GM23338 (cell line): ENCODE measurements at regions not wholly inside any gene's neighbourhood (a gene's known extent, or its start where the extent isn't known, plus 50 kb on each side); places are given as distances from the start of the nearest gene placed in this dataset.

Experiments used
- ATAC-seq: fragments of 200-7000 bp; cut with Tn5 transposase; 3 replicates; pipeline ENCODE4 v1.9.1; 2020
- DNase-seq: peaks from one replicate; pipeline ENCODE4 v3.0.0-alpha.2; 2015; ENCODE audit warnings: low spot score
- H2AFZ ChIP-seq: fragments of 200-600 bp; sonication (generic); 2 replicates; pipeline ENCODE4 v1.8.0; 2016; ENCODE audit warnings: antibody characterized with exemption, mild to moderate bottlenecking, moderate library complexity
- H3F3A ChIP-seq: fragments of 200-600 bp; sonication (generic); replicated peaks from 2 replicates; pipeline ENCODE4 v1.8.0; 2017; ENCODE audit warnings: antibody characterized with exemption, mixed run types, low read depth
- H3K27ac ChIP-seq: fragments of 200-600 bp; sonication (generic); 2 replicates; pipeline ENCODE4 v1.6.1; 2016; ENCODE audit warnings: low read depth
- H3K27me3 ChIP-seq: fragments of 200-600 bp; sonication (generic); 2 replicates; pipeline ENCODE4 v1.8.0; 2016; ENCODE audit warnings: mild to moderate bottlenecking, mixed run types, moderate library complexity; ENCODE audit not compliant: insufficient read depth
- H3K36me3 ChIP-seq: fragments of 200-600 bp; sonication (generic); 2 replicates; pipeline ENCODE4 v1.8.0; 2016; ENCODE audit warnings: mild to moderate bottlenecking; ENCODE audit not compliant: insufficient read depth
- H3K4me1 ChIP-seq: fragments of 200-600 bp; sonication (generic); 2 replicates; pipeline ENCODE4 v1.8.0; 2016; ENCODE audit warnings: mild to moderate bottlenecking, moderate library complexity; ENCODE audit not compliant: insufficient read depth
- H3K4me2 ChIP-seq: fragments of 200-600 bp; sonication (generic); 2 replicates; pipeline ENCODE4 v1.7.1; 2017; ENCODE audit warnings: mixed run types
- H3K4me3 ChIP-seq: fragments of 200-600 bp; sonication (generic); 2 replicates; pipeline ENCODE4 v1.6.1; 2016; ENCODE audit warnings: mixed run types
- H3K79me2 ChIP-seq: fragments of 200-600 bp; sonication (generic); replicated peaks from 2 replicates; pipeline ENCODE4 v1.8.0; 2017; ENCODE audit warnings: mild to moderate bottlenecking; ENCODE audit not compliant: insufficient read depth
- H3K9me2 ChIP-seq: fragments of 200-600 bp; sonication (generic); 2 replicates; pipeline ENCODE4 v1.8.0; 2017; ENCODE audit not compliant: insufficient read depth
- H4K20me1 ChIP-seq: fragments of 200-600 bp; sonication (generic); replicated peaks from 2 replicates; pipeline ENCODE4 v1.8.0; 2017; ENCODE audit warnings: mild to moderate bottlenecking; ENCODE audit not compliant: insufficient read depth
- H3K27ac Mint-ChIP-seq: 2 replicates; pipeline ENCODE4 v1.8.0; 2020; ENCODE audit warnings: inconsistent platforms, mild to moderate bottlenecking, moderate library complexity, mixed read lengths
- H3K27me3 Mint-ChIP-seq: 3 replicates; pipeline ENCODE4 v1.8.0; 2022; ENCODE audit warnings: low read depth, mild to moderate bottlenecking, moderate library complexity, mixed read lengths, inconsistent platforms; ENCODE audit not compliant: insufficient read depth, poor library complexity
- H3K36me3 Mint-ChIP-seq: 3 replicates; pipeline ENCODE4 v1.8.0; 2021; ENCODE audit warnings: low read depth, mild to moderate bottlenecking, inconsistent platforms, moderate library complexity, mixed read lengths
- H3K4me1 Mint-ChIP-seq: 3 replicates; pipeline ENCODE4 v1.8.0; 2020; ENCODE audit warnings: mild to moderate bottlenecking, inconsistent platforms, mixed read lengths
- H3K4me3 Mint-ChIP-seq: 3 replicates; pipeline ENCODE4 v1.8.0; 2021; ENCODE audit warnings: moderate library complexity, mild to moderate bottlenecking, inconsistent platforms, mixed read lengths
- H3K9me3 Mint-ChIP-seq: 3 replicates; pipeline ENCODE4 v1.8.0; 2020; ENCODE audit warnings: moderate library complexity, mild to moderate bottlenecking, inconsistent platforms, mixed read lengths
- CREB1 ChIP-seq: fragments of 250-450 bp; sonication (Bioruptor Pico); IDR thresholded peaks from 2 replicates; pipeline ENCODE4 v1.5.0; 2020; ENCODE audit warnings: low read depth, mild to moderate bottlenecking, moderate library complexity
- EZH2 ChIP-seq: fragments of 200-600 bp; sonication (generic); IDR thresholded peaks from one replicate; pipeline ENCODE4 v1.8.0; 2017; ENCODE audit warnings: antibody characterized with exemption, mild to moderate bottlenecking, low read depth; ENCODE audit not compliant: unreplicated experiment
- JUNB ChIP-seq: IDR thresholded peaks from one replicate; pipeline ENCODE4 v1.6.1; 2016; ENCODE audit warnings: antibody characterized with exemption; ENCODE audit not compliant: unreplicated experiment
- REST ChIP-seq: IDR thresholded peaks from one replicate; pipeline ENCODE4 v1.6.1; 2018; ENCODE audit warnings: antibody characterized with exemption; ENCODE audit not compliant: unreplicated experiment
- STAT1 ChIP-seq: IDR thresholded peaks from one replicate; pipeline ENCODE4 v1.6.1; 2016; ENCODE audit warnings: antibody characterized with exemption; ENCODE audit not compliant: unreplicated experiment
- ZNF331 ChIP-seq: fragments of 250-450 bp; sonication (Bioruptor Pico); IDR thresholded peaks from 2 replicates; pipeline ENCODE4 v1.5.0; 2020; ENCODE audit warnings: low read depth, mild to moderate bottlenecking, moderate library complexity
- TF ChIP-seq, protein P1 (sequence below), 2 experiments: fragments of 200-600 bp in 1 of 2; sonication (generic) in 1 of 2; conservative IDR thresholded peaks; 2 replicates each; pipeline versions ENCODE4 v1.5.1 to v1.6.1; 2016 to 2017; ENCODE audit warnings: antibody characterized with exemption in 2 of 2, low read depth in 2 of 2, mild to moderate bottlenecking in 2 of 2, moderate library complexity in 1 of 2
- TF ChIP-seq, protein P2 (sequence below): IDR thresholded peaks from 2 replicates; pipeline ENCODE4 v1.6.1; 2016; ENCODE audit warnings: antibody characterized with exemption

DNA sequence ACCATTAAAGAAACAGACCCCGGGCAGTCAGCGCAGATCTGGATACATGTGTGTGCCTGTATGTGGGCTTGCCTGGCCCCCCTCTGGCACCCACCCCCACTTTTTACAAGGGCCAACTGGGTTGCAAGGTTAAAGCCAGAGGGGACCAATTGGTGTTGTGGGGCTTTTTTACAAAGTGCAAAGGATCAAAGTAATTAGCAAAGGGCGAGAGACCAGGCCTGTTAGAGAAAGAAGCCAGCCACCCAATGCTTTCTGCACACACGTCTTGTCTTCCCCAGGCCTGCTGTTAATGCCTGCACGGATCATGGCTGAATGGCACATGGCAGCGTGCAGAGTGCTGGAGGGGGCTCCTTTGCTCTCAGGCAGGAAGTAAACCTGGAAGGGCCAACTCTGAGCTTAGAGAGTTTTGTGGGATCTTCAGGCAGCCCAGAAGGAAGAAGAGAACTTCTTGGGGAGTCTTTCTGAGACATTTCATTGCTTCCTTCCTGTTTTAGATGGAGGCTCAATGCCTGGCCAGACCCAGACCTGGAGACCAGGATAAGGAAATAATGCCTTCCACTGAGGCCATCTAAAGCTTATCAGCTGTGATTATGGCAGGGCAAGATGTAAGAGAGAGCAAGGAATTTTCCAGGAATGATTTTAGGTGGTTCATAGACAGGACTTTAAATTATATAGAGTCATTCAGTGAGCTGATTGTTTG is 523.4 kb upstream of the TBX3 start:
- Histone ChIP-seq H3K79me2 (no peaks in the 10 kb centered on the region), H3K36me3 (no peaks in the 10 kb centered on the region), H3K4me3 (no peak overlapping the region), H4K20me1 (no peaks in the 10 kb centered on the region), H3K27me3 (no peaks in the 10 kb centered on the region), H3K4me2 (no peak overlapping the region), H3K27ac (no peak overlapping the region), H3F3A (no peaks in the 10 kb centered on the region), H3K4me1 (peaks cover 10% of the 10 kb centered on the region), H3K9me2 (no peaks in the 10 kb centered on the region), H2AFZ (peak overlapping the region; percentile 38)
- no peak overlapping the region for H3K27ac Mint-ChIP-seq
- no peak for TF ChIP-seq CREB1 (CRISPR knock-in tag)
- no peak for TF ChIP-seq EZH2
- peaks cover 4% of the 10 kb centered on the region for H3K27me3 Mint-ChIP-seq
- ATAC-seq = no peak
- no peaks in the 10 kb centered on the region; the same call in none of the 3 replicates for H3K9me3 Mint-ChIP-seq
- H3K36me3 Mint-ChIP-seq = no peaks in the 10 kb centered on the region; the same call in 2 of the 3 replicates
- DNase-seq = no peak
- H3K4me1 Mint-ChIP-seq = peaks cover 31% of the 10 kb centered on the region
- H3K4me3 Mint-ChIP-seq = no peak overlapping the region

GRCh38 chr12:115206801-115207200 is 522.8 kb upstream of the TBX3 start:
- TF ChIP-seq JUNB (no peak), STAT1 (no peak), ZNF331 (CRISPR knock-in tag) (no peak), REST (no peak)
- TF ChIP-seq, protein P1, sequence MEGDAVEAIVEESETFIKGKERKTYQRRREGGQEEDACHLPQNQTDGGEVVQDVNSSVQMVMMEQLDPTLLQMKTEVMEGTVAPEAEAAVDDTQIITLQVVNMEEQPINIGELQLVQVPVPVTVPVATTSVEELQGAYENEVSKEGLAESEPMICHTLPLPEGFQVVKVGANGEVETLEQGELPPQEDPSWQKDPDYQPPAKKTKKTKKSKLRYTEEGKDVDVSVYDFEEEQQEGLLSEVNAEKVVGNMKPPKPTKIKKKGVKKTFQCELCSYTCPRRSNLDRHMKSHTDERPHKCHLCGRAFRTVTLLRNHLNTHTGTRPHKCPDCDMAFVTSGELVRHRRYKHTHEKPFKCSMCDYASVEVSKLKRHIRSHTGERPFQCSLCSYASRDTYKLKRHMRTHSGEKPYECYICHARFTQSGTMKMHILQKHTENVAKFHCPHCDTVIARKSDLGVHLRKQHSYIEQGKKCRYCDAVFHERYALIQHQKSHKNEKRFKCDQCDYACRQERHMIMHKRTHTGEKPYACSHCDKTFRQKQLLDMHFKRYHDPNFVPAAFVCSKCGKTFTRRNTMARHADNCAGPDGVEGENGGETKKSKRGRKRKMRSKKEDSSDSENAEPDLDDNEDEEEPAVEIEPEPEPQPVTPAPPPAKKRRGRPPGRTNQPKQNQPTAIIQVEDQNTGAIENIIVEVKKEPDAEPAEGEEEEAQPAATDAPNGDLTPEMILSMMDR (conservative IDR thresholded peaks at IDR 0.05; ENCODE audit: low read depth in 2 of 2) = no peak
- TF ChIP-seq, protein P2, sequence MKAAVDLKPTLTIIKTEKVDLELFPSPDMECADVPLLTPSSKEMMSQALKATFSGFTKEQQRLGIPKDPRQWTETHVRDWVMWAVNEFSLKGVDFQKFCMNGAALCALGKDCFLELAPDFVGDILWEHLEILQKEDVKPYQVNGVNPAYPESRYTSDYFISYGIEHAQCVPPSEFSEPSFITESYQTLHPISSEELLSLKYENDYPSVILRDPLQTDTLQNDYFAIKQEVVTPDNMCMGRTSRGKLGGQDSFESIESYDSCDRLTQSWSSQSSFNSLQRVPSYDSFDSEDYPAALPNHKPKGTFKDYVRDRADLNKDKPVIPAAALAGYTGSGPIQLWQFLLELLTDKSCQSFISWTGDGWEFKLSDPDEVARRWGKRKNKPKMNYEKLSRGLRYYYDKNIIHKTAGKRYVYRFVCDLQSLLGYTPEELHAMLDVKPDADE = no peak
- no peaks in the 10 kb centered on the region for H4K20me1 ChIP-seq
- peaks cover 10% of the 10 kb centered on the region for H3K4me1 ChIP-seq
- H3K36me3 Mint-ChIP-seq = no peaks in the 10 kb centered on the region; the same call in 2 of the 3 replicates
- H3K36me3 ChIP-seq = no peaks in the 10 kb centered on the region
- H3K4me3 ChIP-seq = no peak overlapping the region
- H3K27me3 Mint-ChIP-seq = peaks cover 4% of the 10 kb centered on the region
- ATAC-seq (no peak), DNase-seq (no peak)
- no peaks in the 10 kb centered on the region for H3K9me2 ChIP-seq
- peaks cover 31% of the 10 kb centered on the region for H3K4me1 Mint-ChIP-seq
- no peak overlapping the region for H3K27ac Mint-ChIP-seq
- H3K79me2 ChIP-seq = no peaks in the 10 kb centered on the region
- no peak overlapping the region for H3K4me3 Mint-ChIP-seq
- H3K9me3 Mint-ChIP-seq = no peaks in the 10 kb centered on the region; the same call in none of the 3 replicates
- H3K4me2 ChIP-seq = no peak overlapping the region
- 0 out of 2 replicates have a peak overlapping the region, but pooled peaks have one; percentile 28 for H2AFZ ChIP-seq
- H3K27me3 ChIP-seq = no peaks in the 10 kb centered on the region
- H3F3A ChIP-seq = no peaks in the 10 kb centered on the region
- H3K27ac ChIP-seq = no peak overlapping the region
